Neural progenitor cell (in vitro differentiated cells): ENCODE measurements at regions not wholly inside any gene's neighbourhood (a gene's known extent, or its start where the extent isn't known, plus 50 kb on each side); places are given as distances from the start of the nearest gene placed in this dataset.

Experiments used
- EZH2 ChIP-seq: fragments of 200-600 bp; sonication (generic); IDR thresholded peaks from 2 replicates; pipeline ENCODE4 v1.6.1; 2017; ENCODE audit warnings: antibody characterized with exemption, mild to moderate bottlenecking, moderate library complexity
- EZH2phosphoT487 ChIP-seq: fragments of 200-600 bp; sonication (generic); IDR thresholded peaks from 2 replicates; pipeline ENCODE4 v1.6.1; 2017; ENCODE audit warnings: antibody characterized with exemption
- TF ChIP-seq, protein P1 (sequence below): fragments of 200-600 bp; sonication (generic); IDR thresholded peaks from 2 replicates; pipeline ENCODE4 v1.5.1; 2017; ENCODE audit warnings: antibody characterized with exemption, mild to moderate bottlenecking

DNA sequence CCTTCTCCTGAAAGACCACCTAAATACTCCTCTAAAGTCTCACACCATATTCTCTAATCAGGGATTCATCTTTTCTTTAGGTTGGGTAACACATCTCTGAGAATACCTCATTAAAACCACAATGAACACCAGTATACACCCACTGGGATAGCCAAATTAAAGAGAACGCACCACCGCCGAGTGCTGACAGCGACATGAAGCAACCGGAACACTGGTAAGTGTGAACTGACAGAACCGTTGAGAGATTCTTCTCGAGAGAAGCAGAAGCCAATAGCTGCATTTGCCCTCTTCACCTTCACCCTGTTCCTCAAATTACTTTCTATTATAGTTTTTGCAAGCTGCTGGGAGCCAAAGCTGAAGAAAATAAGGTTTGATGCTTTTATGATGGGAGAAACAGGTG is 318.5 kb downstream of the FBXO15 start:
- TF ChIP-seq, protein P1, sequence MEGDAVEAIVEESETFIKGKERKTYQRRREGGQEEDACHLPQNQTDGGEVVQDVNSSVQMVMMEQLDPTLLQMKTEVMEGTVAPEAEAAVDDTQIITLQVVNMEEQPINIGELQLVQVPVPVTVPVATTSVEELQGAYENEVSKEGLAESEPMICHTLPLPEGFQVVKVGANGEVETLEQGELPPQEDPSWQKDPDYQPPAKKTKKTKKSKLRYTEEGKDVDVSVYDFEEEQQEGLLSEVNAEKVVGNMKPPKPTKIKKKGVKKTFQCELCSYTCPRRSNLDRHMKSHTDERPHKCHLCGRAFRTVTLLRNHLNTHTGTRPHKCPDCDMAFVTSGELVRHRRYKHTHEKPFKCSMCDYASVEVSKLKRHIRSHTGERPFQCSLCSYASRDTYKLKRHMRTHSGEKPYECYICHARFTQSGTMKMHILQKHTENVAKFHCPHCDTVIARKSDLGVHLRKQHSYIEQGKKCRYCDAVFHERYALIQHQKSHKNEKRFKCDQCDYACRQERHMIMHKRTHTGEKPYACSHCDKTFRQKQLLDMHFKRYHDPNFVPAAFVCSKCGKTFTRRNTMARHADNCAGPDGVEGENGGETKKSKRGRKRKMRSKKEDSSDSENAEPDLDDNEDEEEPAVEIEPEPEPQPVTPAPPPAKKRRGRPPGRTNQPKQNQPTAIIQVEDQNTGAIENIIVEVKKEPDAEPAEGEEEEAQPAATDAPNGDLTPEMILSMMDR, result no peak
- no peak for TF ChIP-seq EZH2
- TF ChIP-seq EZH2phosphoT487, result no peak
